Hematopoietic multipotent progenitor cell treated with erythropoietin and hydrocortisone succinate and interleukin-3 and kit ligand, for 4 days (in vitro differentiated cells): ENCODE measurements at regions not wholly inside any gene's neighbourhood (a gene's known extent, or its start where the extent isn't known, plus 50 kb on each side); places are given as distances from the start of the nearest gene placed in this dataset.

Source experiments
- DNase-seq: peaks from one replicate; pipeline ENCODE4 v3.0.0-alpha.2; 2015

GRCh38 chr6:28709478-28710349 lies 184.0 kb downstream of the GPX5 start:
- no peak for DNase-seq

GRCh38 chr6:28710466-28711191 lies 184.9 kb downstream of the GPX5 start:
- DNase-seq = peak; percentile 62

- DNase-seq = no peak
Measured at GRCh38 chr6:28711325-28711724, 185.6 kb downstream of the GPX5 start.

- no peak for DNase-seq
Measured at GRCh38 chr6:28711788-28712341, 186.2 kb downstream of the GPX5 start.

GRCh38 chr6:28712982-28713381 lies 187.3 kb downstream of the GPX5 start:
- DNase-seq = no peak

- peak; percentile 50 for DNase-seq
Measured at GRCh38 chr6:28719275-28719940, 193.7 kb downstream of the GPX5 start.

- no peak for DNase-seq
Measured at GRCh38 chr6:28720357-28721231, 194.9 kb downstream of the GPX5 start.

- no peak for DNase-seq
Measured at GRCh38 chr6:28721372-28721771, 195.7 kb downstream of the GPX5 start.

- DNase-seq = no peak
Measured at GRCh38 chr6:28724395-28724794, 198.7 kb downstream of the GPX5 start.

GRCh38 chr6:28725274-28725809 lies 198.4 kb downstream of the TRIM27 start:
- DNase-seq = no peak

- peak; percentile 18 for DNase-seq
Measured at GRCh38 chr6:28725890-28726348, 197.9 kb downstream of the TRIM27 start.

- DNase-seq = no peak
Measured at GRCh38 chr6:28726569-28727309, 197.0 kb downstream of the TRIM27 start.

- no peak for DNase-seq
Measured at GRCh38 chr6:28727559-28728211, 196.1 kb downstream of the TRIM27 start.

GRCh38 chr6:28729501-28730402 lies 194.0 kb downstream of the TRIM27 start:
- no peak for DNase-seq

- DNase-seq = no peak
Measured at GRCh38 chr6:28732052-28732451, 191.7 kb downstream of the TRIM27 start.

- DNase-seq = no peak
Measured at GRCh38 chr6:28734443-28734959, 189.3 kb downstream of the TRIM27 start.

GRCh38 chr6:28736121-28736520 lies 187.7 kb downstream of the TRIM27 start:
- no peak for DNase-seq

- DNase-seq = no peak
Measured at GRCh38 chr6:28737750-28738395, 185.9 kb downstream of the TRIM27 start.

- no peak for DNase-seq
Measured at GRCh38 chr6:28738396-28738765, 185.4 kb downstream of the TRIM27 start.
